Superior temporal gyrus (tissue), 1 donor: ENCODE measurements at regions not wholly inside any gene's neighbourhood (a gene's known extent, or its start where the extent isn't known, plus 50 kb on each side); places are given as distances from the start of the nearest gene placed in this dataset.

Source experiments
- DNase-seq: peaks from one replicate; pipeline ENCODE4 v3.0.0-alpha.2; 2016; ENCODE audit errors: extremely low spot score

DNA sequence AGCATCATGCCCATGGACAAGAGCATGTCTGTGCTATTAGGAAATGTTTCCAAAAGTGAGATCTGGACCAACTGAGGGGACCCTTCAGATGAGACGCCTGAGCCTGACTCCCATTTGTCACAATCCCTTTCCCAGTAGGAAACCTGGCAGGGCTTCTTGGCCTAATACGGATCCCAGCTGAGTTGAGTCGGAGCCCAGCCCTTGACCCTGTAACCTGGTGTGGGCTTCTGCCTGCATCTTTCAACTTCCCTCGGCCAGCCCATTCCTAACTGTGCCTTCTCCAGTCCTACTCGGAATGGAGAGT is 148.3 kb downstream of the IRX2 start:
- no peak for DNase-seq

DNA sequence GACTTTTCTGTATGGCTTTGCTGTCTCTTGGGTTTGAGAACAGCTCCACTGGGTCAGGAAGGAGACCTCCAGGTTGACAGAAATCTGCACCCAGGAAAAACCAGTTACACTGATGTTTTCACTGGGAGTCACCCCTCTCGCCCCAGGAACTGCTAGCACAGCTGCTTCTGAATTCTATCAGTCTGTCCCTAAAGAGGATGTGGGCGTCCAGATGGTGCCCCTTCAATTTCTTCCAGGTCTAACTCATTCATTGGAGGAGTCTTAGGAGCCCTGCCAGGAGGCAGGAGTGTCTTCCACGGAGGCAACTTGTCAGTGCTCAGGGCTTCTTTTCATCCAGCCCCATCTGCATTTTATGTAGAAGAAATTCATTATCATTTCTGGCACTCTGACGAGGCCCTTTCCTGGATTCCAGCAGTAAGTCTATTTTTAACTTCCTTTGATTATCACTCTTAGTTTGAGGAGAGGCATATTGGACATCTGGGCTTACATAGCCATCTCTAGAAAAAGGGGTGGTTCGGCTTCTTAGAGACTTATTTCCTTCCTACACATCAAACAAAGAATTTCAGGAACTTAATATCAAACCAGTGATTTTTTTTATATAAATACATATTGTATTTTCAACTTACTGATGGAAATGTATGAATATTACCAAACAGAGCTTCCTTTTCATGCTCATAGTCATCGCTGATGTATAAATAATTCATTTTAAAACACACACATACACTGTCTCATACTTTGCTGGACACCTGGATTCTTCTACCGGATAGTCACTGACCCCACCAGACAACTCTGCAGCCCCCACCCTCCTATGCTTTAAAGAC is 148.8 kb downstream of the IRX2 start:
- no peak for DNase-seq

DNA sequence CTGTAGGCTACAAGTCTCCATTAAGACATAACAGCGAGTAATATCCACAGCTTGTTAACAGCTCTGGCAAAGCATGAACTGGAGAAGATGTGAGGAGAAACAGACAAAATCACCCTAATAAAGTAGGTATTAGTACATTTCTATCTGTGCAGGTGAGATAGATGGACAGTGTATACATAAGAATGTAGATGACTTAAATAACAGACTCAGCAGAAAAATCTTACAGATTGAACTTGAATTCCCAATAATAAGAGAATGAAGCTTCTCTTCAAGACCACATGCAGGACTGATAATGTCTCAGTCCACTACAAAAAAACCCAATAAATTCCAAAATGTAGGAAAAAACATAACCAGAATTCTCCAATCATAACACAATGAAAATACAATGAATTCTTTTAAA is 153.0 kb downstream of the IRX2 start:
- no peak for DNase-seq

DNA sequence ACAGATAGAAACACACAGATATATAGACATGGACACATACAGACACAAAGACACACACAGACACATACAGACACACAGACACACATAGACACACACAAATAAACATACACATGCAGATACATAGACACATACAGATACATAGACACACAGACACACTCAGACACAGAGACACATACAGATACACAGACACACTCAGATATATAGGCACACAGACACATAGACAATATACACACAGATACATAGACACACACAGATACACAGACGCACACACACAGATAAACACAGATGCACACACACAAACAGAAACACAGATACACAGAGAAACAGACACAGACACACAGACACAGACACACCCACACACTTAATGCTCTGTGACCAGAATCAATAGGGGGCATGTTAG is 156.8 kb downstream of the IRX2 start:
- no peak for DNase-seq

DNA sequence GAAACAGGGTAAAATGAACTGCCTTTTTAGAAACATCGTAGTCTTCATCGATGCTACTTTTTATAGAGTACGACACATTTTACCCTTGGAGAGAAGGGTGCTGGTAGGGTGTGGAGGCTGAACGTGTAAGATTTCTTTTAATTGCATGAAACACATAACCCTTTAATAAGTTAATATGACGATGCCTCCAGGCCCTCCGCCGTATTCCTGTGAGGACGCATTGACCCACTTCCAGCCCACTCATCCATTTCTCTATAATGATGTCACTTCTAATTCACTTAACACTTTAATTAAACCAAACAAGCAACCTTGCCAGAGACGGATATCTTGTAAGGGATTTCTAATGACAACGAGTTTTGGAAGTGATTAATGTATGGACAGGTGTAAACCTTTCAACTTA is 158.7 kb downstream of the IRX2 start:
- DNase-seq = no peak

DNA sequence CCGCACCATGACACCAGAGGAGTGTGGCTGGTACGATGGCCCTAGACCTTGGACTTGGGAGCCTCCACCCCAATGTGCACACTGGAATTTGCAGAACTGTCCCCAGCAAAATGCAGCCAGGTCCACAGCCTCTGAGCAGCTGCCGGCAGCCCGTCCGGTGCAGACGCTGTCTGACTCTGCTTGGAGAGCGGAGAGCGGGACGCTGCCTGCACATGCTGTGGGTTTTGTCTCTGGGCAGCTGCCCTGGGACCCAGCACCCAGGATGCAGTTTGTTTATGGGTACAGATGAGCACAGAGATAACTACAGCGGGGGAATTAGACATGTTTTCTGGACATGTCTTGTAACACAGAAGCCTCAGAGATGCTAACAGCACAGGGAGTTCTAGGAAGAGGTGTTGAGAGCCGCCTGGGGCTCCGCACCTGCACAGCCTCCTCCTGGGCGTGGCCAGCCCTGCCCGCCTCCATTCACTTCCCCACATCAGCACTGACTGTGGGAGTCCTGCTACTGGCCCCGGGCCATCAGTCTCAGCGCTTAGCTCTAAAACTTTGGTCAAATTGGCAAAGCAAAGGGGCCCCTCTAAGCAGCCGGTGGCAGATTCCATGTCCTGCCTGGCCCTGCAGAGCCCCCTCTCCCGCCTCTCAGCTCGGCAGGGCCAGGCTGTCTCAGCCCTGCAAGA is 159.6 kb downstream of the IRX2 start:
- DNase-seq = no peak

DNA sequence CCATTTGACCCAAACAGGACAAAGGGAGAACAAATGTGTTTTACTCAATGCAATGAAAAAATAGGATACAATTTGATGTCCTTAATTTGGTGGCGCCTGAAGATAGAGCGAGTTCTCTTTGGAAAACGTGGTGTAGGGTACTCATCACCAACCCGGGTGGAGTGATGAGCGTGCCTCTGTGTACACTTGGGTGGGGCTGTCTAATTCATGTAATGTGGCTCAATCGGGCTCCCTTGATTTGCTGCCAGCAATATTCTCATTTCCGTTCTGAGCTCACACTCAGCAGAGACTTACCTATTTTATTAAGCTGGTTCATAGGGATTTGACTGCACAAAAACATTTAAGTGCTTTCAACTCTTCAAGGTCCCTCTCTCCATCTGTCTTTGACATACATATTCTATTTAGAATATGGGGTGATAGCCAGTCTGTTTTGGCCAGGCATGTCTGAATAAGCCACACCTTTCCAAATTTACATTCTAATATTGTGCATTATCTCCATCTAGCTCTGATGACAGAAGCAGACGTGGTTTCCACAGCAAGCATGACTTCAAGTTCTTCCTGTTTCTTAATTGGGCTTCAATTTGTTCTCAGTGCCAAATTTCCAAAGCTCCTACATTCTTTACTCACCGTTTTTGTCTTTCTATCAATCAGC is 162.5 kb downstream of the IRX2 start:
- DNase-seq = no peak

DNA sequence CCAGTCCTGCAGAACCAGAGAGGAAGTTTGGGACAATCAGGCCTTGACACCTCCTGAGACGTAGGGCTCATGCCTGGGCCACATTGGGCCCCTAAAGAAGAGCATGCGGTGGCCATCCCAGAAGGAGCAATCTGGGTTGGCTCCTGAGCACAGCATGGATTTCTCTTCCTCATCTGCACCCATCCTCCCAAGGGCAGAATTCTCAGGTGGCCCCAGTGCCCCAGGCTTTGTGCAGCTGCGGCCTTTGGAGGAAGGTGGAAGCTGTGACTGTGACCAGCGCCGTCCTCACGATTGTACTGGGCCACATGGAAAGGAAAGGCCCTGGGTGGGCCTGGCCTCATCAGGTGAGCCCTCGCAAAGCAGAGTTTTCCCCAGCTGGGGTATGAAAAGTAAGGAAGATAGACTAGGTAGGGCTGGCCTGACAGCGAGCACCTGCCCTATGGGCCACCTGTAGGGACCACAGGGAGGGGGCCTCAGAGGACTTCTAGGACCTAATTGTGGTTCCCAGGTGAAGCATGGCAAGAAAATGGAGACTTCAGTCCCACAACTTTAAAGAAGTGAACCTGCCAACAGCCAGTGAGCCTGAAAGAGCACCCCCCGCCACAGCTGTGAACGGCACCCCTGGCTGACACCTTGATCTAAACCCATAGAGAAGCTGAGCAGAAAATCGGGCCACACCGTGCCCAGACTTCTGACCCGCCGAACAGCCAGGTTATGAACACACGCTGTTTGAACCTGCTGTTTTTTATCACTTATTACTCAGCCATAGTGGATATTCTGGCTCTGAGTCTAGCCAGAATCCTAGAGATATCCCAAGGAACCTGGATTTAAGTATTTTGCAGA is 164.1 kb downstream of the IRX2 start:
- DNase-seq = no peak

DNA sequence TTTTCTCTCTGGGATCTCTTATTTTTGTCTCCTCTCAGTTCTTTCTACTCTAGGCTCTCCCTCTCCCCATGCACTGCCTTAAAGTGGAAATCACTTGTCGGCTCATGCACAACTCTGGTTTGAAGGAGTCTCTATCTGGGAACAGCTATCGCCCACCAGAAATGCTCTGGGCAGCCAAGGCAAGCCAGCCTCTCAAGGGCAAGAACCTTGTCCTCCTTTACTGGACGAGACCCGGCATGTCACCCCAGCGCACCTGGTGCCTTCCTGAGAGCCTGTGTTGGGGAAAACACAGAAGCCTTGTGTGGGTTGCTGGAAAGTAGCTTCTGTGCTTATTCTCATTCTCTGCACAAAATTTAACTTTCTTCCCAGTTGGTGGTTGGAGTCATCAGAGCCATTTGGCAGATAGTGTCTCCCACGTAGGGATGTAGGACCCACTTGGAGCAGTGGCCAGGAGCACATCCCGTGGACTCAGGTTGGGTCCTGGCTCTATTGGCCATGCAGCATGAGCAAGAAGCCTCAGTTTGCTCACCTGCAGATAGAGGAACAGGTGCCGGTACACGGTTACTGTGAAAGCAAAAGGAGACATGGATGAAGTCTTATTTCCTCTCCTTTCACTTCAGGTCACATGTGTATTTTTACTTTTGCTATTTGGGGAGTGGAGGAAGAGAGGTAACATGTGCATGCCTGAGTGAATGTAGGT is 165.3 kb downstream of the IRX2 start:
- DNase-seq = no peak

DNA sequence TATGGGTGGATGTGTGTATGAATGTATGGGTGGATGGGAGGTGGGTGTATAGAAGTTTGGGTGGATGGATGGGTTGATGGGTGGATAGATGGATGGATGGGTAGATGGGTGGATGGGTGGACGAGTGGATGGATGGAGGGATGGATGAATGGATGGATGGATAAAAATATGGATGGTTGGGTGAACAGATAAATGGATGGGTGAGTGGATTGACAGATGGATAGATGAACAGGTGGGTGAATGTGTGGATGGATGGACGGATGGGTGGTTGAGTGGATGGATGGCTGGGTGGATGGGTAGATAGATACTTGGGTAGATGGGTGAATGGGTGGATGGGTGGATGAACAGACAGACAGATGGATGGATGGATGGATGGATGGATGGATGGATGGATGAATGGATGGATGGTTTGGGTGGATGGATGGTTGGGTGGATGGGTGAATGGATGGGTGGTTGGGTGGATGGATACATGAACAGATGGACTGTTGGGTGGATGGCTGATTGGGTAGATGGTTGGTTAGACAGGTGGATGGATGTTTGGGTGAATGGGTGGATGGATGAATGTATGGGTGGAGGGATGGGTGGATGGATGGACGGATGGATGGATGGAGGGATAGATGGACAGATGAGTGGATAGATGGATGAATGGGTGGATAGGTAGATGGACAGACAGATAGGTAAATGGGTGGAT is 166.8 kb downstream of the IRX2 start:
- DNase-seq = no peak

DNA sequence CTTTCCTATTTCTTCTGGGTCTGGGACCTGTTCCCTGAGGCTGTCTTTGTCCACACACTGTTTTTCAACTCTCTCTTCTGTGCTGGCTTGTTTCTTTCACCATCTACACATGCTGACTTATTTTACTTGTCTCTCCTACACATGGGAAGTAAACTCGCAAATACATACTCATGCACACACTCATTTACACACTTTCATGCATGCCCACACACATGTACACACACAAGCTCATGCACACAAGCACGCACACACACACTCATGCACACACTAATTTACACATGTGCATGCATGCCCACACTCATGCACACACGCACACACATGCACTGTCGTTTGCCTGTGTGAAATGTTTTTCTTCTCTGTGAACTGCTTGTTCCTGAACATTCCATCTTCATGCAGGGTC is 169.0 kb downstream of the IRX2 start:
- no peak for DNase-seq

DNA sequence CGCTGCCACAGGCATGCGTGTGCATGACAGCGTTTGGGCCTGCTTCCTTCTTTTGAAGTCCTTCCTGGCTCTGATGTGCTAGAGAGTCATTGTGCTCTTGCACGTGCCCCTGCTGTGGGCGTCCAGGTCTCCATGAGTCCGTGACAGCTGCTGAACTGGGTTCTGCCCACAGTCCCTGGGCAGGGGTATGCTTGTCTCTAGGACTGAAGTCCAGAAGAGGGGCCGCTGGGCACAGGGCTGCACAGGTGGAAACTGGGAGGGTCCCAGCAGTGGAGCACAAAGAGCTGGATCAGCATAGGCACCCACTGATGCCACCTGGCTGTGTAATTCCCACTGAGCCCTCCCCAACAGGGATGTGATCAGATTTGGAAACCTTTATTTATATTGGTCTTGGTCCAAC is 169.4 kb downstream of the IRX2 start:
- no peak for DNase-seq

DNA sequence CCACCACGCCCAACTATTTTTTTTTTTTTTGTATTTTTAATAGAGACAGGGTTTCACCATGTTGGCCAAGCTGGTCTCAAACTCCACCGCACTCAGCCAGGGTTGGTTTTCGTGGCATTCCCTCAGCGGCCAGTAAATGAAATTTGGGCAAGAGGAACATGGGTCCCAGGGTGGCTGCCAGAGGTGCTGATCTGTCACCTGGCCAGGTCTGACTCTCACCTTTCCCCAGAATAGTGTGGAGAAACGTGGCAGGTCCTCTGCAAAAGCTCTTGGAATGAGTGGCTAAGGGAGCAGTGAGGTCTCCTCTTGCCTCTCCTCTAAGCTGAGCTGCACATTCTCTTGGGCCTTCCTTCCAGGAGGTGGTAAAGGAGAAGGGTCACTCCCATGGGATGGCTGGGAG is 170.1 kb downstream of the IRX2 start:
- no peak for DNase-seq

DNA sequence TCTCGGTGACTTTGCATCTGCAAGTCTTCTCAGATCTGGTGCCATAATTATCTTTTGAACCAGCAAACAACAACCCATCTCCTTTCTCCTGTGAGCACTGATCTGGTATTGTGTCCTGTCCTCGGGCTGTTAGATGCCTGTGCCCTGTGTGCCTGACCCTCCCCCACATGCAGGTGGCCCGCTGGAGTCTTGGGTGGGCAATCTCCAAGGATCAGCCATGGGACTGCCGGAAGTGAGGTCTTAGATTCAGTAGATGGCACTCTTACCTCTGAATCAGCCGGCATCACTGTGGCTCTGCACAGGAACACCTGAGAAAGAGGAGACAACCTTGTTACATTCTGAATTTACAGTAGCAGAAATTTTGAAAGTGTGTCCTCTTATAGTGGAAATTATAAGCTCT is 172.4 kb downstream of the IRX2 start:
- no peak for DNase-seq

DNA sequence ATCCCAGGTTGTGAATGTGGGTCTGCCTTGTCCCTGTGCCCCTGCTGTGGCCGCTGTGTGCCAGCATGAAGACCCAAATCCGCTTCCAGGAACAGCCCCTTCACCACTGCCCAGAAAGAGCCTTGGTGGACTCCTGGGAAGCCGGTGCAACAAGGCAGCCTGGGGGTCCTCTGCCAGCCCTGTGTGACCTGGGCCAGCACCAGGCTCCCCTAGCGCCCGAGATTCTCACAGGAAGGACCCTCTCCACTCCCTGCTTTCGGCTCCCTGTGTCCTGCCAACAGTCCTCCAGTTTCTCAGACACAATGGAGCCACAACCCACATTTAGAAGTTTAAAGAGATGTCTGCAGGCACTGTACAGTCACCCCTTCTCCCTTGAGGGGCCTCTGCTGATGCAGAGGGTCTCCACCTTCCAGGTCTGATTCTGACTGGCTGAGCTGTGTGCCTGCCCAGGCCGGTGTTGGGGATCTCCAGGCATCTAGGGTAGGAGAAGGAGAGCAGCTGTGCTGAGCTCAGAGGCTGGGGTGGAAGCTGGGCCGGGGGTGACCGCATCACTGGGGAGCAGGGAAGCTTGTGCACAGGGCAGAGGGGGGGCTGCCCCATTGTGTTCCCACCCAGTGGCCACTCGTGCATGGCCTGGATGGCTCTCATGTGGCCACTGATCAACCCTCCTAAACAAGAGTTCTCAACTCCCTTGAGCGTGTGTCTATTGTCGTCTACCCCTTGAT is 174.0 kb downstream of the IRX2 start:
- no peak for DNase-seq

DNA sequence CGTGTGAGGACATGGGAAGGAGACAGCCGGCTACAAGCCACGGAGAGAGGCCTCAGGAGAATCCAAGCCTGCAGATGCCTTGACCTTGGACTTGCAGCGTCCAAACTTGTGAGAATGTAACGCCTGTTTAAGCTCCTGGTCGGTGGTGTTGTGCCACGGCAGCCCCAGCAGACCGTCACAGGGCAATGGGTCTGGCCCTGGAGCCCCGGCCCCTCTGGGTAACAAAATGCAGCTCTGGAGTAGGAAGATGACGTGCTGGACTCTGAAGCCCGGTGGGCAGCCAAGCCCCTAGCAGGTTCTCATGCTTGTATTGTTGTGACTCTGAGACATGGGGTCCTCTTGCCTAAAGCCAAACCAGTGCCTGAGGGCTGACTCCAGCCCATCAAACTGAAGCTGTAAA is 174.7 kb downstream of the IRX2 start:
- DNase-seq = no peak

DNA sequence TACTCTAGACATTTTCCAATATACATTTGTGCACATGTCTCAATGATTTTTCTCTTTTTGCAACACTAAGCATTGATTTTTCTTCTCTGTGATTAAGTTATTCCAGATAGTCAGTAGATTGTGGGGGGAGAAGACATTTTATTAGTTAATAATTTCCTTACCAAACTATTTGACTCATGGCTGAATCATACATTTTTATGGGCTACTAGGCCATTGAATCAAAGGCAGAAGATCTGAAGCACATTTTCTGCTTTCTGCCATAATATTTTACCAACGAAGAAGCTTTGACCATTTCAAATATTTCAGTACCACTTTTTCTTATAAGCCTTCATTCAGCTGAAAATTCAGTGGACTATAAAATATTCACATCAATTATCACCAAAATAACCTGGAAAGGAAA is 175.6 kb downstream of the IRX2 start:
- DNase-seq = no peak

DNA sequence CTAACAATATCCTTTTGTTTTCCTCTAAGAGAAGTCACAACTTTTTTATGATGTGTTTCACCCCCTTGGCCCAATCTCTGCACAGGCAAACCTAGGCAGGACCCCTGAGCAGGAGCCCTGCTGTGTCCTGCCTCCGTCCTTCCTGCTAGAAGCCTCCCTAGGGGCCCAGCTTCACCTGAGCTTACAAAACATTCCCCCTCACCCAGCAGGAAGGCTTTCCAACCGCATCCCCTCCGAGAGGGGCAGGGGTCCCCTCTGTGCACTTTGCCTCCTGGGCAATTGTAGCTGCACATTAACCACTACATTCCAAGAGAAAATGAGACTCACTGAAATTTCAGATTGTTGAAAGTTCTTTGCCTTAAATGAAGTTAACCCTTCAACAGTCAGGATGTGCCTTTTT is 176.2 kb downstream of the IRX2 start:
- DNase-seq = no peak

DNA sequence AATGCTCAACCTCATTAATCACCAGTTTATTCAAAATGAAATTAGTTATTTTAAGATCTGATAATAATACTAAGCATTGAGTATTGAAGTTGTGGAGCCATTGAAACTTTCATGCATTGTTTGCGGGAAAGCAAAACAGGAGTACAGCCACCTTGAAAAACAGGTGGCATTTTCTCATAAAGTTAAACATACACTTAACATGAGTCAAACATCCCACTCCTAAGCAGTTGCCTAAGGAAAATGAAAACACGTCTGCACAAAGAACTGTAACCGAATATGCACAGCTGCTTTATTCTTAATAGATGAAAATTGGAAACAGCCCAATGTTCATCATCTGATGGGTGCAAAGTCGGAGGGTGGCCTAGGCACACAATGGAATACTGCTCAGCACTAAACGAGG is 177.3 kb downstream of the IRX2 start:
- no peak for DNase-seq

DNA sequence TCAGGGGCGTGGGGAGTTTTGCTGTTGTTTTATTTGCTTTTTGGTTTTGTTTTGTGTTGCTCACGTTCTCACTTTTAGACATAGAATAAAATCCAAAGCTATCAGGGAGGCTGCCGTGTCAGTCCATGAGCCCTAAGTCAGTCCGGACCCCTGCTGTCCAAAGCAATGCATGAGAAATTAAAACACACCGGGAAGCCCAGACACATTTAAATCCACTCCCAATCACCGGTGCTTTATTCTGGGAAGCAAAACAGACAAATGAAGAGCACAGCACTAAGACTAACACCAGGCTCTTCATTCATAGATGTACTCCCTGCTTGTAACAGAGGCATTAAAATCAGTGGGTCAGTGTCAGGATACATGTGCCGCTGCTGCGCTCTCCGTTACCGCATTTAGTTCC is 180.9 kb downstream of the IRX2 start:
- DNase-seq = no peak
